Mesenchymal stem cell (in vitro differentiated cells and primary cell): ENCODE measurements at regions not wholly inside any gene's neighbourhood (a gene's known extent, or its start where the extent isn't known, plus 50 kb on each side); places are given as distances from the start of the nearest gene placed in this dataset.

Experiments used
- DNase-seq: peaks from one replicate; pipeline ENCODE4 v3.0.0-alpha.2; 2013
- H2AFZ ChIP-seq: one replicate; pipeline ENCODE4 v1.6.1; 2013; ENCODE audit warnings: low read depth, mild to moderate bottlenecking, control low read depth, inconsistent platforms, low read length, moderate library complexity
- H2AK5ac ChIP-seq: 2 replicates; pipeline ENCODE4 v1.6.1; 2013; ENCODE audit warnings: low read length, moderate library complexity, mild to moderate bottlenecking, inconsistent platforms; ENCODE audit not compliant: severe bottlenecking
- H2BK120ac ChIP-seq: one replicate; pipeline ENCODE4 v1.6.1; 2013; ENCODE audit warnings: low read depth, mild to moderate bottlenecking, inconsistent platforms, low read length, moderate library complexity
- H2BK12ac ChIP-seq, 2 experiments: one replicate each; pipeline ENCODE4 v1.6.1; 2013; ENCODE audit warnings: inconsistent platforms in 2 of 2, low read length in 2 of 2, mild to moderate bottlenecking in 2 of 2, moderate library complexity in 2 of 2, control low read depth in 1 of 2
- H2BK15ac ChIP-seq: one replicate; pipeline ENCODE4 v1.6.1; 2013; ENCODE audit warnings: mild to moderate bottlenecking, low read depth, inconsistent platforms; ENCODE audit not compliant: poor library complexity, severe bottlenecking
- H2BK5ac ChIP-seq: 2 replicates; pipeline ENCODE4 v1.6.1; 2013; ENCODE audit warnings: low read depth, mild to moderate bottlenecking, low read length, control low read depth, inconsistent platforms; ENCODE audit not compliant: poor library complexity, severe bottlenecking
- H3K14ac ChIP-seq, 2 experiments: one replicate each; pipeline ENCODE4 v1.6.1; 2013; ENCODE audit warnings: inconsistent platforms in 2 of 2, low read length in 2 of 2, control low read depth in 1 of 2, mild to moderate bottlenecking in 1 of 2, moderate library complexity in 1 of 2
- H3K18ac ChIP-seq, 2 experiments: one replicate each; pipeline ENCODE4 v1.6.1; 2013; ENCODE audit warnings: inconsistent platforms in 2 of 2, low read length in 2 of 2, control low read depth in 1 of 2, low read depth in 1 of 2, mild to moderate bottlenecking in 1 of 2
- H3K23ac ChIP-seq, 2 experiments: one replicate each; pipeline ENCODE4 v1.6.1; 2013; ENCODE audit warnings: inconsistent platforms in 2 of 2, low read length in 2 of 2, mild to moderate bottlenecking in 2 of 2, moderate library complexity in 2 of 2, control low read depth in 1 of 2
- H3K27ac ChIP-seq: 2 replicates; pipeline ENCODE4 v1.5.1; 2013; ENCODE audit warnings: mild to moderate bottlenecking, moderate library complexity, low read length, control low read depth, inconsistent platforms; ENCODE audit not compliant: poor library complexity, severe bottlenecking
- H3K27me3 ChIP-seq, 2 experiments: 2 replicates each; pipeline versions ENCODE4 v1.6.1 to v1.7.0; 2013; ENCODE audit warnings: low read length in 2 of 2, mild to moderate bottlenecking in 2 of 2, moderate library complexity in 2 of 2, control low read depth in 1 of 2, inconsistent platforms in 1 of 2; ENCODE audit not compliant: control insufficient read depth in 1 of 2, insufficient read depth in 1 of 2
- H3K36me3 ChIP-seq, 2 experiments: 2 replicates each; pipeline versions ENCODE4 v1.6.1 to v1.7.0; 2013; ENCODE audit warnings: low read length in 2 of 2, control low read depth in 1 of 2, inconsistent platforms in 1 of 2, low read depth in 1 of 2, mild to moderate bottlenecking in 1 of 2; ENCODE audit not compliant: insufficient read depth in 2 of 2, control insufficient read depth in 1 of 2
- H3K4ac ChIP-seq, 2 experiments: one replicate each; pipeline ENCODE4 v1.6.1; 2013; ENCODE audit warnings: inconsistent platforms in 2 of 2, low read length in 2 of 2, mild to moderate bottlenecking in 2 of 2, moderate library complexity in 2 of 2, control low read depth in 1 of 2, low read depth in 1 of 2
- H3K4me1 ChIP-seq: 2 replicates; pipeline ENCODE4 v1.6.1; 2013; ENCODE audit warnings: low read depth, low read length, control low read depth; ENCODE audit not compliant: control insufficient read depth, insufficient read depth
- H3K4me2 ChIP-seq: 2 replicates; pipeline ENCODE4 v1.6.1; 2013; ENCODE audit warnings: low read length, mild to moderate bottlenecking, inconsistent platforms; ENCODE audit not compliant: poor library complexity, severe bottlenecking
- H3K4me3 ChIP-seq, 2 experiments: 2 replicates each; pipeline versions ENCODE4 v1.5.1 to v1.7.0; 2013; ENCODE audit warnings: low read length in 2 of 2, mild to moderate bottlenecking in 2 of 2, control low read depth in 1 of 2, low read depth in 1 of 2; ENCODE audit not compliant: insufficient read depth in 1 of 2
- H3K79me1 ChIP-seq: replicated peaks from 2 replicates; pipeline ENCODE4 v1.6.1; 2013; ENCODE audit warnings: mild to moderate bottlenecking, control low read depth, low read length, inconsistent platforms; ENCODE audit not compliant: poor library complexity, severe bottlenecking
- H3K9ac ChIP-seq: 2 replicates; pipeline ENCODE4 v1.7.0; 2013; ENCODE audit warnings: mild to moderate bottlenecking, low read length, moderate library complexity
- H3K9me3 ChIP-seq: 2 replicates; pipeline ENCODE4 v1.7.0; 2013; ENCODE audit warnings: mild to moderate bottlenecking, low read length; ENCODE audit not compliant: control insufficient read depth
- H4K8ac ChIP-seq: one replicate; pipeline ENCODE4 v1.6.1; 2013; ENCODE audit warnings: inconsistent platforms, mild to moderate bottlenecking, low read length, moderate library complexity
- H4K91ac ChIP-seq: one replicate; pipeline ENCODE4 v1.6.1; 2013; ENCODE audit warnings: mild to moderate bottlenecking, low read length, inconsistent platforms
- WGBS: methylation state at CpG from one replicate; pipeline ENCODE4 v1.1.7; 2013; ENCODE audit warnings: mixed read lengths; 5-methylcytosine and 5-hydroxymethylcytosine counted together

DNA sequence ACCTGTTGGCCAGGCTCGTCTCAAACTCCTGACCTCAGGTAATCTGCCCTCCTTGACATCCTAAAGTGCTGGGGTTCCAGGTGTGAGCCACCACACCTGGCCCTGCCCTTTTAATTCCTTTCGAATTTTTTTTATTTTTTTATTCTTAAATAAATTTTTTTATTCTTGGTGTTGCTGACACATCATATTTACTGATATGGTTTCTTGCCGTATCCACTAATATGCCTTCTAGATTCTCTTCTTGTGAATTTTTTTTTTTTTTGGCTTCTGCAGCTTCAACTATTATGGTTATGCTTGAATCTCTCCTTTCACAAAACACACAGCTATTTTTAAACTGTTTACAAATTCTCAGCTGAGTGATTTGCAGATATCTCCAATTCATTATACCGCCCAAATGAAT, 353.4 kb upstream of the ADGRL3 start:
- Histone ChIP-seq H2BK15ac (no peak overlapping the region), H3K14ac (no peak overlapping the region), H3K18ac (no peak overlapping the region), H3K79me1 (no peaks in the 10 kb centered on the region), H2AK5ac (no peak overlapping the region), H3K4me2 (no peak overlapping the region), H2BK12ac (no peak overlapping the region), H3K27me3 (no peaks in the 10 kb centered on the region), H3K9ac (no peak overlapping the region), H2BK5ac (no peak overlapping the region), H3K4me1 (no peaks in the 10 kb centered on the region), H4K8ac (no peak overlapping the region), H3K23ac (no peak overlapping the region), H3K4me3 (no peak overlapping the region), H3K4ac (no peak overlapping the region), H2AFZ (no peak overlapping the region), H3K27ac (no peak overlapping the region), H2BK120ac (no peak overlapping the region), H3K36me3 (no peaks in the 10 kb centered on the region), H3K9me3 (no peaks in the 10 kb centered on the region), H4K91ac (no peak overlapping the region)
- 83% methylated on average over 2 of the region's 4 CpGs for WGBS
- no peak for DNase-seq

- H2AFZ ChIP-seq = no peak overlapping the region
- DNase-seq = no peak
- no peak overlapping the region for H3K4me3 ChIP-seq
- no peaks in the 10 kb centered on the region for H3K36me3 ChIP-seq
- peaks cover 3% of the 10 kb centered on the region for H3K9me3 ChIP-seq
- no peak overlapping the region for H3K27ac ChIP-seq
- H3K4ac ChIP-seq = no peak overlapping the region
- H4K8ac ChIP-seq = no peak overlapping the region
- H3K4me1 ChIP-seq = no peaks in the 10 kb centered on the region
- H2BK15ac ChIP-seq = no peak overlapping the region
- no peak overlapping the region for H2BK12ac ChIP-seq
- no peak overlapping the region for H3K9ac ChIP-seq
- H3K23ac ChIP-seq = no peak overlapping the region
- no peak overlapping the region for H3K14ac ChIP-seq
- WGBS = 69% methylated on average over 3 of the region's 4 CpGs
- H2BK5ac ChIP-seq = no peak overlapping the region
- no peak overlapping the region for H3K4me2 ChIP-seq
- H2AK5ac ChIP-seq = no peak overlapping the region
- H3K79me1 ChIP-seq = no peaks in the 10 kb centered on the region
- no peak overlapping the region for H2BK120ac ChIP-seq
- H3K27me3 ChIP-seq = no peaks in the 10 kb centered on the region
- H4K91ac ChIP-seq = no peak overlapping the region
- no peak overlapping the region for H3K18ac ChIP-seq
Measured at GRCh38 chr4:60847614-60848013, 352.5 kb upstream of the ADGRL3 start.

DNA sequence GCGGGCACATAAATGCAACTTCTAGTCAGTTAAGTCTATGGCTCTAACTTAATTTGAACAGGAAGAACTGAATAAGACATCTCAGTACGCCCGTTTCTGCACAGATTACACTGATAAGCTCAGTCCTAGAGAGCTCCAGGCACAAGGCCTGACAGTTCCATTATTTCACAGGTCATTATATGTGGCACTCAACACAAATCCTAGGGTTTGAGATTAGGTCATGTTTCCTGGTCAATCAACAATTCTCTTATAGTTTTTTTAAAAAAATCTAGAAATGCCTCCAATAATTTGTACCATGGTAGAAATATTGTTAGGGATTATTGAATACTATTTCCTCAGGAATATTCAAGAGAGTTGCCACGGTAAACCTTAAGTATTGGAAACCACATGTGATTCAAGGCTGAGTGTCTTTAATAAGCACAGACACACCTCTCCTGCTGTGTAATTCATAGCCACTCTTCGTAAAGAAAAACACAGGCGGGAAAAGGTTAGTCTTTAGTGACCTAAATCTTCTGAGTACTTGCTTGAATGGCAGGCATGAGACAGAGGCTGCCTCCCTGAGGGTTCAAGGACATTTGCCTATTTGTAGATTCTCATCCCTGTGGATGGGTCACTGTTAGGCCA, 342.9 kb upstream of the ADGRL3 start:
- 59% methylated on average over 6 of the region's 6 CpGs for WGBS
- Histone ChIP-seq H3K18ac (no peak overlapping the region), H3K4me2 (no peak overlapping the region)

GRCh38 chr4:60863442-60863841, 336.7 kb upstream of the ADGRL3 start:
- no peaks in the 10 kb centered on the region for H3K4me1 ChIP-seq
- no peak overlapping the region for H3K14ac ChIP-seq
- H3K18ac ChIP-seq = no peak overlapping the region
- H2BK15ac ChIP-seq = no peak overlapping the region
- no peak overlapping the region for H3K9ac ChIP-seq
- WGBS = 91% methylated on average over 3 of the region's 3 CpGs
- no peak overlapping the region for H2BK120ac ChIP-seq
- no peak overlapping the region for H3K27ac ChIP-seq
- no peak for DNase-seq
- H3K23ac ChIP-seq = no peak overlapping the region
- H2BK5ac ChIP-seq = no peak overlapping the region
- no peak overlapping the region for H2BK12ac ChIP-seq
- H4K91ac ChIP-seq = no peak overlapping the region
- no peak overlapping the region for H3K4me2 ChIP-seq
- no peak overlapping the region for H2AFZ ChIP-seq
- no peaks in the 10 kb centered on the region for H3K79me1 ChIP-seq
- no peak overlapping the region for H3K4me3 ChIP-seq
- no peak overlapping the region for H4K8ac ChIP-seq
- H3K27me3 ChIP-seq = no peaks in the 10 kb centered on the region
- H3K36me3 ChIP-seq = no peaks in the 10 kb centered on the region
- no peaks in the 10 kb centered on the region for H3K9me3 ChIP-seq
- no peak overlapping the region for H2AK5ac ChIP-seq
- no peak overlapping the region for H3K4ac ChIP-seq

More for the DNA sequence above, 342.9 kb upstream of the ADGRL3 start:
- H2BK12ac ChIP-seq = no peak overlapping the region
- H2BK15ac ChIP-seq = no peak overlapping the region
- no peak for DNase-seq
- H3K27ac ChIP-seq = no peak overlapping the region
- H3K23ac ChIP-seq = no peak overlapping the region
- H3K36me3 ChIP-seq = no peaks in the 10 kb centered on the region
- H2BK120ac ChIP-seq = no peak overlapping the region
- H4K8ac ChIP-seq = no peak overlapping the region
- no peaks in the 10 kb centered on the region for H3K4me1 ChIP-seq
- H2BK5ac ChIP-seq = no peak overlapping the region
- H2AFZ ChIP-seq = no peak overlapping the region
- H3K9me3 ChIP-seq = no peaks in the 10 kb centered on the region
- H3K4ac ChIP-seq = no peak overlapping the region
- no peak overlapping the region for H3K9ac ChIP-seq
- H3K4me3 ChIP-seq = no peak overlapping the region
- H3K79me1 ChIP-seq = no peaks in the 10 kb centered on the region
- H3K14ac ChIP-seq = no peak overlapping the region
- H3K27me3 ChIP-seq = no peaks in the 10 kb centered on the region
- no peak overlapping the region for H4K91ac ChIP-seq
- no peak overlapping the region for H2AK5ac ChIP-seq
